Keratinocyte (primary cell): ENCODE measurements at regions not wholly inside any gene's neighbourhood (a gene's known extent, or its start where the extent isn't known, plus 50 kb on each side); places are given as distances from the start of the nearest gene placed in this dataset.

ENCODE experiments used
- CTCF ChIP-seq, 3 experiments: IDR thresholded peaks in 1 of 3; conservative IDR thresholded peaks in 1 of 3; optimal IDR thresholded peaks in 1 of 3; 2 replicates in 2 of 3; 3 replicates in 1 of 3; pipeline versions ENCODE3 to v1.5.1; 2011; ENCODE audit warnings: low read length in 3 of 3, mild to moderate bottlenecking in 3 of 3, moderate library complexity in 2 of 3, control low read depth in 1 of 3, inconsistent platforms in 1 of 3; ENCODE audit not compliant: insufficient read depth in 2 of 3; ENCODE audit errors: extremely low read depth in 1 of 3
- EZH2 ChIP-seq: IDR thresholded peaks from one replicate; pipeline ENCODE4 v1.6.1; 2012; ENCODE audit warnings: inconsistent platforms, mild to moderate bottlenecking, low read length, moderate library complexity

- TF ChIP-seq CTCF (optimal IDR thresholded peaks at IDR 0.05 in 1 of 3, IDR thresholded peaks at IDR 0.05 in 1 of 3, conservative IDR thresholded peaks at IDR 0.05 in 1 of 3; ENCODE audit: extremely low read depth in 1 of 3, insufficient read depth in 2 of 3, low read length in 3 of 3) (no peak), EZH2 (no peak)
Observed at GRCh38 chr3:21892104-21892503, 141.1 kb upstream of the ZNF385D start.
